K562 (cell line): ENCODE measurements at regions not wholly inside any gene's neighbourhood (a gene's known extent, or its start where the extent isn't known, plus 50 kb on each side); places are given as distances from the start of the nearest gene placed in this dataset.

Experiments
- ATAC-seq: fragments of 200-7000 bp; cut with Tn5 transposase; 3 replicates; pipeline ENCODE4 v1.9.1; 2020; ENCODE audit warnings: moderate library complexity
- BruUV-seq: library from RNA; stranded (reverse); fragments of 400-500 nt; replicated peaks from 2 replicates; lab custom pipeline; 2021; lab: Mats Ljungman, UMichigan
- CTCF ChIA-PET: fragments of 300-600 bp; formaldehyde crosslinking; extraction: SDS; loops from one replicate; lab custom pipeline; 2021; ENCODE audit warnings: low intra/inter-chr PET ratio; lab: Yijun Ruan, JAX
- POLR2A ChIA-PET: fragments of 300-600, 350-650 bp; sonication (Branson Sonifier 250); formaldehyde crosslinking; extraction: SDS; loops from one replicate; lab custom pipeline; 2021; ENCODE audit warnings: antibody characterized with exemption, inconsistent platforms; lab: Yijun Ruan, JAX
- DNase-seq, 4 experiments: peaks; one replicate each; pipeline versions ENCODE4 v3.0.0 to v3.0.0-alpha.2; 2011 to 2018; ENCODE audit warnings: low spot score in 3 of 4, mixed read lengths in 3 of 4; ENCODE audit errors: extremely low read depth in 1 of 4
- FAIRE-seq: peaks from 2 replicates; lab custom pipeline; 2011; peaks lifted over from hg19 to GRCh38; lab: Jason Lieb, UNC
- H2AFZ ChIP-seq: 2 replicates; pipeline ENCODE4 v1.6.0; 2011; ENCODE audit warnings: low read depth, low read length, control low read depth, inconsistent platforms
- H3K27ac ChIP-seq: fragments of 200-600 bp; 3 replicates; pipeline ENCODE4 v1.8.0; 2011; ENCODE audit warnings: low read depth, mild to moderate bottlenecking, control low read depth, inconsistent platforms, low read length, moderate library complexity, mixed read lengths; ENCODE audit errors: extremely low read depth
- H3K27me3 ChIP-seq, 2 experiments: fragments of 300-600 bp in 1 of 2; 2 replicates in 1 of 2; 3 replicates in 1 of 2; pipeline versions ENCODE4 v1.6.0 to v1.8.0; 2011; ENCODE audit warnings: inconsistent platforms in 2 of 2, low read length in 2 of 2, mild to moderate bottlenecking in 1 of 2, mixed read lengths in 1 of 2, moderate library complexity in 1 of 2; ENCODE audit not compliant: control insufficient read depth in 2 of 2, insufficient read depth in 2 of 2
- H3K36me3 ChIP-seq: fragments of 300-600 bp; 3 replicates; pipeline ENCODE4 v1.8.0; 2011; ENCODE audit warnings: mild to moderate bottlenecking, low read length, inconsistent platforms; ENCODE audit not compliant: control insufficient read depth, insufficient read depth
- H3K4me1 ChIP-seq, 2 experiments: fragments of 200-600 bp in 1 of 2; replicated peaks in 1 of 2; 2 replicates in 1 of 2; 3 replicates in 1 of 2; pipeline versions ENCODE4 v1.5.1 to v1.8.0; 2011; ENCODE audit warnings: inconsistent platforms in 2 of 2, low read length in 2 of 2, mild to moderate bottlenecking in 1 of 2, mixed read lengths in 1 of 2, moderate library complexity in 1 of 2; ENCODE audit not compliant: control insufficient read depth in 2 of 2, insufficient read depth in 2 of 2
- H3K4me2 ChIP-seq: 2 replicates; pipeline ENCODE4 v1.6.1; 2011; ENCODE audit warnings: low read length, control low read depth, inconsistent platforms, mixed read lengths; ENCODE audit not compliant: insufficient read depth
- H3K4me3 ChIP-seq: fragments of 200-600 bp; sonication (generic), shearing (Covaris generic); 2 replicates; pipeline ENCODE4 v1.5.1; 2016; ENCODE audit warnings: control low read depth, inconsistent platforms
- H3K79me2 ChIP-seq: fragments of 200-600 bp; 3 replicates; pipeline ENCODE4 v1.8.0; 2011; ENCODE audit warnings: low read length, inconsistent platforms; ENCODE audit not compliant: control insufficient read depth, insufficient read depth
- H3K9ac ChIP-seq, 2 experiments: 2 replicates each; pipeline versions ENCODE4 v1.6.0 to v1.6.1; 2011; ENCODE audit warnings: low read depth in 2 of 2, low read length in 2 of 2, control low read depth in 1 of 2, inconsistent platforms in 1 of 2, mild to moderate bottlenecking in 1 of 2, mixed read lengths in 1 of 2; ENCODE audit not compliant: insufficient read depth in 1 of 2
- H3K9me1 ChIP-seq: one replicate; pipeline ENCODE4 v1.6.0; 2011; ENCODE audit warnings: inconsistent platforms, mild to moderate bottlenecking, low read length, moderate library complexity; ENCODE audit not compliant: control insufficient read depth, insufficient read depth
- H3K9me3 ChIP-seq: replicated peaks from 2 replicates; pipeline ENCODE4 v1.5.1; 2011; ENCODE audit warnings: low read depth, low read length, inconsistent platforms; ENCODE audit not compliant: control insufficient read depth, insufficient read depth
- H4K20me1 ChIP-seq: replicated peaks from 2 replicates; pipeline ENCODE4 v1.6.1; 2011; ENCODE audit warnings: low read length, inconsistent platforms, mixed read lengths; ENCODE audit not compliant: control insufficient read depth, insufficient read depth
- ADNP ChIP-seq: fragments of 200-800 bp; sonication (Bioruptor generic); IDR thresholded peaks from 2 replicates; pipeline ENCODE4 v1.6.1; 2016; ENCODE audit warnings: missing genetic modification characterization, missing compliant biosample characterization
- BRD9 ChIP-seq: fragments of 450-650 bp; IDR thresholded peaks from 2 replicates; pipeline ENCODE4 v1.6.1; 2018; ENCODE audit warnings: low read depth; ENCODE audit not compliant: partially characterized antibody
- HDAC1 ChIP-seq, 2 experiments: fragments of 450-650 bp; IDR thresholded peaks; 2 replicates each; pipeline ENCODE4 v1.6.1; 2016 to 2017; ENCODE audit warnings: inconsistent platforms in 1 of 2, mild to moderate bottlenecking in 1 of 2, moderate library complexity in 1 of 2
- MYNN ChIP-seq, 2 experiments: sonication (generic); formaldehyde crosslinking in 1 of 2; IDR thresholded peaks; 2 replicates each; pipeline versions ENCODE4 v1.5.0 to v1.6.1; 2016 to 2020; ENCODE audit warnings: antibody characterized with exemption in 1 of 2, missing genetic modification reagents in 1 of 2
- POU5F1 ChIP-seq: fragments of 150-350 bp; IDR thresholded peaks from 2 replicates; pipeline ENCODE4 v1.6.1; 2014; ENCODE audit warnings: borderline replicate concordance, low read length, low read depth, mild to moderate bottlenecking; ENCODE audit not compliant: partially characterized antibody
- TAL1 ChIP-seq: fragments of 450-650 bp; IDR thresholded peaks from 2 replicates; pipeline ENCODE4 v1.6.1; 2016; ENCODE audit warnings: mild to moderate bottlenecking
- TSC22D4 ChIP-seq: fragments of 450-650 bp; IDR thresholded peaks from 2 replicates; pipeline ENCODE4 v1.6.1; 2016; ENCODE audit warnings: missing genetic modification characterization, missing biosample characterization, control low read depth
- ZFX ChIP-seq: sonication (generic); formaldehyde crosslinking; IDR thresholded peaks from 2 replicates; pipeline ENCODE4 v1.8.0; 2022; ENCODE audit warnings: mild to moderate bottlenecking, missing genetic modification reagents, moderate library complexity
- ZNF24 ChIP-seq: fragments of 450-650 bp; IDR thresholded peaks from 2 replicates; pipeline ENCODE4 v1.6.1; 2016
- WGBS: fragments of 100-300 bp; shearing (Covaris generic); methylation state at CpG from one replicate; pipeline ENCODE4 v1.1.6; 2016; ENCODE audit warnings: low coverage, mixed read lengths; ENCODE audit not compliant: insufficient coverage; ENCODE audit errors: missing lambda C conversion rate; 5-methylcytosine and 5-hydroxymethylcytosine counted together
- in situ Hi-C: fragments of 300-500 bp; cut with MboI; formaldehyde crosslinking; loops from 4 replicates; pipeline ENCODE4 v1.15.0; 2018; ENCODE audit warnings: inconsistent platforms, mixed read lengths
- intact Hi-C: fragments of 100-400 bp; cut with micrococcal nuclease; formaldehyde crosslinking; loops from 2 replicates; pipeline ENCODE4 v1.14.2; 2022
- TF ChIP-seq, protein P1 (sequence below): fragments of 250-450 bp; sonication (Bioruptor Pico); IDR thresholded peaks from 2 replicates; pipeline ENCODE4 v1.4.0; 2020; ENCODE audit warnings: mild to moderate bottlenecking, moderate library complexity, borderline replicate concordance
- TF ChIP-seq, protein P2 (sequence below): fragments of 250-450 bp; sonication (Bioruptor Pico); IDR thresholded peaks from 2 replicates; pipeline ENCODE4 v1.9.0; 2021; ENCODE audit warnings: mild to moderate bottlenecking
- TF ChIP-seq, protein P3 (sequence below): fragments of 450-650 bp; formaldehyde crosslinking; IDR thresholded peaks from 2 replicates; pipeline ENCODE4 v1.4.0; 2022; ENCODE audit warnings: missing genetic modification characterization
- TF ChIP-seq, protein P4 (sequence below): fragments of 200-800 bp; sonication (Bioruptor generic); IDR thresholded peaks from 2 replicates; pipeline ENCODE4 v1.6.1; 2016; ENCODE audit warnings: missing genetic modification characterization, missing compliant biosample characterization

DNA sequence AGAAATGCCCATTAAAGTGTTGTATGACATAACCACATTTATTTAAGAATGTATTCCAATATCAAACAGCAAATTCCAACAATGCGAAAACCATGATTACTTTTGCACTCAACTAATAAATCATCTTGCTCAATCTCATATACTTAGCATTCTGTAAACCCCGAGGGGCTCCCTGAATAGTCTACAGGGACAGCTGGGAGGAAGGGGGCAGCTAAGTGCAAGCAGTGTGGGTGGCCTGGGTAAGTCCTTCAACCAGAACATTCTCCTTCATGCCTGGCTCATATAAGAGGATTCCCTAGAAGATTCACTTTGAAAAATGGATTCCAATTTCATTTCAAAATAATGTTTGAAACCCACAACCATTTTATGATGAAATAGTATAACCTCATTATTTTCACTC, 355.5 kb downstream of the CDC14C start:
- in situ Hi-C loops (no loop called here), intact Hi-C loops (no loop called here)
- no peaks in the 10 kb centered on the region for H3K9me1 ChIP-seq
- no peak overlapping the region for H3K27ac ChIP-seq
- no peaks in the 10 kb centered on the region for H3K36me3 ChIP-seq
- FAIRE-seq, result no peak
- no TSS peak for BruUV-seq
- no peak overlapping the region for H2AFZ ChIP-seq
- H3K27me3 ChIP-seq, result no peaks in the 10 kb centered on the region
- H3K79me2 ChIP-seq, result no peaks in the 10 kb centered on the region
- no peak for TF ChIP-seq ADNP (tag)
- TF ChIP-seq ZNF24, result no peak
- TF ChIP-seq, protein P1, sequence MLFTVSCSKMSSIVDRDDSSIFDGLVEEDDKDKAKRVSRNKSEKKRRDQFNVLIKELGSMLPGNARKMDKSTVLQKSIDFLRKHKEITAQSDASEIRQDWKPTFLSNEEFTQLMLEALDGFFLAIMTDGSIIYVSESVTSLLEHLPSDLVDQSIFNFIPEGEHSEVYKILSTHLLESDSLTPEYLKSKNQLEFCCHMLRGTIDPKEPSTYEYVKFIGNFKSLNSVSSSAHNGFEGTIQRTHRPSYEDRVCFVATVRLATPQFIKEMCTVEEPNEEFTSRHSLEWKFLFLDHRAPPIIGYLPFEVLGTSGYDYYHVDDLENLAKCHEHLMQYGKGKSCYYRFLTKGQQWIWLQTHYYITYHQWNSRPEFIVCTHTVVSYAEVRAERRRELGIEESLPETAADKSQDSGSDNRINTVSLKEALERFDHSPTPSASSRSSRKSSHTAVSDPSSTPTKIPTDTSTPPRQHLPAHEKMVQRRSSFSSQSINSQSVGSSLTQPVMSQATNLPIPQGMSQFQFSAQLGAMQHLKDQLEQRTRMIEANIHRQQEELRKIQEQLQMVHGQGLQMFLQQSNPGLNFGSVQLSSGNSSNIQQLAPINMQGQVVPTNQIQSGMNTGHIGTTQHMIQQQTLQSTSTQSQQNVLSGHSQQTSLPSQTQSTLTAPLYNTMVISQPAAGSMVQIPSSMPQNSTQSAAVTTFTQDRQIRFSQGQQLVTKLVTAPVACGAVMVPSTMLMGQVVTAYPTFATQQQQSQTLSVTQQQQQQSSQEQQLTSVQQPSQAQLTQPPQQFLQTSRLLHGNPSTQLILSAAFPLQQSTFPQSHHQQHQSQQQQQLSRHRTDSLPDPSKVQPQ (CRISPR knock-in tag), result no peak
- TF ChIP-seq MYNN (IDR thresholded peaks at IDR 0.05), result no peak
- TF ChIP-seq MYNN (CRISPR knock-in tag; IDR thresholded peaks at IDR 0.05), result no peak
- TF ChIP-seq, protein P2, sequence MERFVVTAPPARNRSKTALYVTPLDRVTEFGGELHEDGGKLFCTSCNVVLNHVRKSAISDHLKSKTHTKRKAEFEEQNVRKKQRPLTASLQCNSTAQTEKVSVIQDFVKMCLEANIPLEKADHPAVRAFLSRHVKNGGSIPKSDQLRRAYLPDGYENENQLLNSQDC (CRISPR knock-in tag), result no peak
- TF ChIP-seq, protein P3, sequence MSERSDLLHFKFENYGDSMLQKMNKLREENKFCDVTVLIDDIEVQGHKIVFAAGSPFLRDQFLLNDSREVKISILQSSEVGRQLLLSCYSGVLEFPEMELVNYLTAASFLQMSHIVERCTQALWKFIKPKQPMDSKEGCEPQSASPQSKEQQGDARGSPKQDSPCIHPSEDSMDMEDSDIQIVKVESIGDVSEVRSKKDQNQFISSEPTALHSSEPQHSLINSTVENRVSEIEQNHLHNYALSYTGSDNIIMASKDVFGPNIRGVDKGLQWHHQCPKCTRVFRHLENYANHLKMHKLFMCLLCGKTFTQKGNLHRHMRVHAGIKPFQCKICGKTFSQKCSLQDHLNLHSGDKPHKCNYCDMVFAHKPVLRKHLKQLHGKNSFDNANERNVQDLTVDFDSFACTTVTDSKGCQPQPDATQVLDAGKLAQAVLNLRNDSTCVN (CRISPR knock-in tag), result no peak
- TF ChIP-seq, protein P4, sequence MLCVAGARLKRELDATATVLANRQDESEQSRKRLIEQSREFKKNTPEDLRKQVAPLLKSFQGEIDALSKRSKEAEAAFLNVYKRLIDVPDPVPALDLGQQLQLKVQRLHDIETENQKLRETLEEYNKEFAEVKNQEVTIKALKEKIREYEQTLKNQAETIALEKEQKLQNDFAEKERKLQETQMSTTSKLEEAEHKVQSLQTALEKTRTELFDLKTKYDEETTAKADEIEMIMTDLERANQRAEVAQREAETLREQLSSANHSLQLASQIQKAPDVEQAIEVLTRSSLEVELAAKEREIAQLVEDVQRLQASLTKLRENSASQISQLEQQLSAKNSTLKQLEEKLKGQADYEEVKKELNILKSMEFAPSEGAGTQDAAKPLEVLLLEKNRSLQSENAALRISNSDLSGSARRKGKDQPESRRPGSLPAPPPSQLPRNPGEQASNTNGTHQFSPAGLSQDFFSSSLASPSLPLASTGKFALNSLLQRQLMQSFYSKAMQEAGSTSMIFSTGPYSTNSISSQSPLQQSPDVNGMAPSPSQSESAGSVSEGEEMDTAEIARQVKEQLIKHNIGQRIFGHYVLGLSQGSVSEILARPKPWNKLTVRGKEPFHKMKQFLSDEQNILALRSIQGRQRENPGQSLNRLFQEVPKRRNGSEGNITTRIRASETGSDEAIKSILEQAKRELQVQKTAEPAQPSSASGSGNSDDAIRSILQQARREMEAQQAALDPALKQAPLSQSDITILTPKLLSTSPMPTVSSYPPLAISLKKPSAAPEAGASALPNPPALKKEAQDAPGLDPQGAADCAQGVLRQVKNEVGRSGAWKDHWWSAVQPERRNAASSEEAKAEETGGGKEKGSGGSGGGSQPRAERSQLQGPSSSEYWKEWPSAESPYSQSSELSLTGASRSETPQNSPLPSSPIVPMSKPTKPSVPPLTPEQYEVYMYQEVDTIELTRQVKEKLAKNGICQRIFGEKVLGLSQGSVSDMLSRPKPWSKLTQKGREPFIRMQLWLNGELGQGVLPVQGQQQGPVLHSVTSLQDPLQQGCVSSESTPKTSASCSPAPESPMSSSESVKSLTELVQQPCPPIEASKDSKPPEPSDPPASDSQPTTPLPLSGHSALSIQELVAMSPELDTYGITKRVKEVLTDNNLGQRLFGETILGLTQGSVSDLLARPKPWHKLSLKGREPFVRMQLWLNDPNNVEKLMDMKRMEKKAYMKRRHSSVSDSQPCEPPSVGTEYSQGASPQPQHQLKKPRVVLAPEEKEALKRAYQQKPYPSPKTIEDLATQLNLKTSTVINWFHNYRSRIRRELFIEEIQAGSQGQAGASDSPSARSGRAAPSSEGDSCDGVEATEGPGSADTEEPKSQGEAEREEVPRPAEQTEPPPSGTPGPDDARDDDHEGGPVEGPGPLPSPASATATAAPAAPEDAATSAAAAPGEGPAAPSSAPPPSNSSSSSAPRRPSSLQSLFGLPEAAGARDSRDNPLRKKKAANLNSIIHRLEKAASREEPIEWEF (CRISPR knock-in tag), result no peak
- no peak for TF ChIP-seq POU5F1
- TF ChIP-seq BRD9, result no peak
- no peak for TF ChIP-seq HDAC1 (IDR thresholded peaks at IDR 0.05)
- no peak for TF ChIP-seq TAL1
- TF ChIP-seq TSC22D4 (tag), result no peak
- no peak for TF ChIP-seq ZFX (CRISPR knock-in tag)
- WGBS, result 0% methylated on average over 2 of the region's 2 CpGs
- H3K4me1 ChIP-seq, result no peaks in the 10 kb centered on the region
- ATAC-seq, result no peak
- no peaks in the 10 kb centered on the region; the same call in 1 of the 2 replicates for H3K9me3 ChIP-seq
- H4K20me1 ChIP-seq, result no peaks in the 10 kb centered on the region
- no peak overlapping the region for H3K4me2 ChIP-seq
- CTCF ChIA-PET, result no interaction called here
- no peak overlapping the region for H3K4me3 ChIP-seq
- no peak for DNase-seq
- no peak overlapping the region for H3K9ac ChIP-seq
- POLR2A ChIA-PET, result no interaction called here
